Stimulated activated CD8-positive, alpha-beta memory T cell treated with anti-CD3 and anti-CD28 coated beads, Interleukin-4, amount 100 ng/mL, for 1 hour (primary cell): ENCODE measurements at regions not wholly inside any gene's neighbourhood (a gene's known extent, or its start where the extent isn't known, plus 50 kb on each side); places are given as distances from the start of the nearest gene placed in this dataset.
"Not testable (repeated sequence)": the region's sequence is repeated elsewhere in the genome, so short reads cannot be mapped to it uniquely, and the experiment has no call there.

Experiments used
- DNase-seq, 2 donors: peaks; one replicate each; pipeline ENCODE4 v3.0.0-alpha.2; 2020; ENCODE audit warnings: low read depth in 2 of 2, low spot score in 1 of 2

- DNase-seq = no peak
These were observed 242.6 kb downstream of the TFAP2C start for GRCh38 chr20:56871691-56872090.

- no peak for DNase-seq
These were observed 243.7 kb downstream of the TFAP2C start for GRCh38 chr20:56872620-56873458.

GRCh38 chr20:56873836-56874235, 244.7 kb downstream of the TFAP2C start:
- DNase-seq = no peak

- DNase-seq = no peak
These were observed 246.1 kb downstream of the TFAP2C start for GRCh38 chr20:56875052-56875659.

- no peak for DNase-seq
These were observed 246.7 kb downstream of the TFAP2C start for GRCh38 chr20:56875803-56876202.

GRCh38 chr20:56885521-56885920, 256.4 kb downstream of the TFAP2C start:
- no peak for DNase-seq

- DNase-seq = no peak
These were observed 260.9 kb downstream of the TFAP2C start for GRCh38 chr20:56890011-56890410.

- DNase-seq = no peak
These were observed 264.3 kb downstream of the TFAP2C start for GRCh38 chr20:56893226-56893917.

- no peak for DNase-seq
These were observed 267.3 kb downstream of the TFAP2C start for GRCh38 chr20:56896447-56896846.

- no peak for DNase-seq
These were observed 268.3 kb downstream of the TFAP2C start for GRCh38 chr20:56897318-56897957.

- no peak for DNase-seq
These were observed 268.8 kb downstream of the TFAP2C start for GRCh38 chr20:56897958-56898349.

- DNase-seq = no peak
These were observed 270.4 kb downstream of the TFAP2C start for GRCh38 chr20:56899506-56899905.

- no peak for DNase-seq
These were observed 271.1 kb downstream of the TFAP2C start for GRCh38 chr20:56900252-56900651.

GRCh38 chr20:56903421-56903820, 274.3 kb downstream of the TFAP2C start:
- no peak for DNase-seq

GRCh38 chr20:56903858-56904257, 274.8 kb downstream of the TFAP2C start:
- no peak for DNase-seq

GRCh38 chr20:56909918-56910714, 281.0 kb downstream of the TFAP2C start:
- no peak for DNase-seq

GRCh38 chr20:56911946-56912345, 282.8 kb downstream of the TFAP2C start:
- DNase-seq = no peak

- DNase-seq = no peak
These were observed 285.4 kb downstream of the TFAP2C start for GRCh38 chr20:56914532-56914931.

GRCh38 chr20:56916345-56916622, 287.2 kb downstream of the TFAP2C start:
- DNase-seq = no peak

- DNase-seq = not testable (repeated sequence)
These were observed 290.9 kb downstream of the TFAP2C start for GRCh38 chr20:56920041-56920440.

GRCh38 chr20:56922497-56922896, 293.4 kb downstream of the TFAP2C start:
- DNase-seq = no peak
